DOHH2 (cell line): ENCODE measurements at regions not wholly inside any gene's neighbourhood (a gene's known extent, or its start where the extent isn't known, plus 50 kb on each side); places are given as distances from the start of the nearest gene placed in this dataset.

Experiments used
- CTCF ChIP-seq: fragments of 200-600 bp; sonication (generic); IDR thresholded peaks from one replicate; pipeline ENCODE4 v1.5.1; 2014; ENCODE audit warnings: antibody characterized with exemption, mild to moderate bottlenecking, low read depth, low read length; ENCODE audit not compliant: poor library complexity, severe bottlenecking
- EZH2phosphoT487 ChIP-seq: fragments of 200-600 bp; sonication (generic); IDR thresholded peaks from 2 replicates; pipeline ENCODE4 v1.6.1; 2017; ENCODE audit warnings: borderline replicate concordance, mild to moderate bottlenecking, antibody characterized with exemption, low read length, moderate library complexity, mixed read lengths

- TF ChIP-seq CTCF: no peak
- TF ChIP-seq EZH2phosphoT487: no peak
Measured at GRCh38 chrX:64843224-64843623, 133.0 kb downstream of the ZC4H2 start.
